ENCODE measurements at regions not wholly inside any gene's neighbourhood (a gene's known extent, or its start where the extent isn't known, plus 50 kb on each side); places are given as distances from the start of the nearest gene placed in this dataset.

GRCh38 chr5:34530637-34531036 lies 125.5 kb upstream of the RAI14 start:
- Histone ChIP-seq H3K4me3 (no peak overlapping the region), H3K9me3 (ENCODE audit: low read depth) (no peaks in the 10 kb centered on the region), H3K36me3 (no peaks in the 10 kb centered on the region), H3K4me1 (ENCODE audit: low read depth) (no peaks in the 10 kb centered on the region), H3K27ac (peak overlapping the region; percentile 16), H3K27me3 (no peaks in the 10 kb centered on the region)
- DNase-seq (ENCODE audit: low read depth in 1 of 2, low spot score in 1 of 2) = peak in 1 of 2 donors; percentile 92
- no peak for TF ChIP-seq CTCF (IDR thresholded peaks at IDR 0.05; ENCODE audit: low read depth, low read length)

- Histone ChIP-seq H3K27ac (no peak overlapping the region), H3K27me3 (no peaks in the 10 kb centered on the region), H3K4me3 (no peak overlapping the region), H3K36me3 (no peaks in the 10 kb centered on the region), H3K4me1 (ENCODE audit: low read depth) (no peaks in the 10 kb centered on the region), H3K9me3 (ENCODE audit: low read depth) (no peaks in the 10 kb centered on the region)
- no peak for TF ChIP-seq CTCF (IDR thresholded peaks at IDR 0.05; ENCODE audit: low read depth, low read length)
- DNase-seq (ENCODE audit: low read depth in 1 of 2, low spot score in 1 of 2) = peak in 1 of 2 donors; percentile 60
Measured at GRCh38 chr5:34531751-34532360, 124.3 kb upstream of the RAI14 start.

DNA sequence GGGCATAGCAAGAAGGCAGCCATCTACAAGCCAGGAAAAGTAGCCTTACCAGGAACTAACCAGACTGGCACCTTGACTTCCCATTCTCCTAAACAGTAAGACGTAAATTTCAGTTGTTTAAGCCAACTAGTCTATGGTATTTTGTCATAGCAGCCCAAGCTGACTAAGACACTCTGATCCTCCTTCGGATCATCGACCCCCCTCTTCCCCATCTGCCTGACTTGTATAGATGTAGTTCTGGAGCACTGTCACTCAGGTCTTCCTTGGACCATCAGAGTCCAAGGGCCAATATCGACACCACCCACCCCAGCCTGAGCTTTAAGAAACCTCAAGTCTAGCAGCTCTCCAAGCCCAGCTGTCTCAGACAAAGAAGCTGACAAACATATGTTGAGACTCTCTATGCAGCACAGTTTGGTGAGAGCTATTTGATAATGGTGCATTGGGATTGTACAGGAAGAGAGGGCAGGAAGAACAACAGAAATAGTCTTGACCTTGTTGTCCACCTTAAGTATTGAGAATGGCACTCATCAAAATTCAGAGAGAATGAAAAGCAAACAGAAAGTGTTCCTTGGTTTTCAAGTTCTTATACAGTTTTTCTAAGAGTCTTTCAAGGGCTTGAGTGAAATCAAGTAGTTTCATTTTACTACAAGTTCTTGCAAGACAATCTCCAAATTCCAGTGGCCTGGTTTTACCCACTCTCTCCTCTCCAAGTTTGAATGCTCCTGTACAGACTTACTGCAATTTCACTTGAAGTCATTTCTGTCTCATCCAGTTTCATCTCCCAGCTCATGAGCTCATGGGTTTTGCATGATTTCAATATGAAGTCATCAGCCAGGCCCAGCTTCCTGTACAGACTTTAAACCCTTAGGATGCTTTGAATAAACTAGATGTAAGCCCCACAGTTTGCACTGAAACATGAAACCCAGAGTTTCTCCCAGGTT lies 122.3 kb upstream of the RAI14 start:
- no peak overlapping the region for H3K4me3 ChIP-seq
- no peaks in the 10 kb centered on the region for H3K36me3 ChIP-seq
- peak in 1 of 2 donors; percentile 72 for DNase-seq (ENCODE audit: low read depth in 1 of 2, low spot score in 1 of 2)
- no peaks in the 10 kb centered on the region for H3K9me3 ChIP-seq (ENCODE audit: low read depth)
- no peaks in the 10 kb centered on the region for H3K27me3 ChIP-seq
- no peak for TF ChIP-seq CTCF (IDR thresholded peaks at IDR 0.05; ENCODE audit: low read depth, low read length)
- H3K27ac ChIP-seq = no peak overlapping the region
- H3K4me1 ChIP-seq (ENCODE audit: low read depth) = no peaks in the 10 kb centered on the region

DNA sequence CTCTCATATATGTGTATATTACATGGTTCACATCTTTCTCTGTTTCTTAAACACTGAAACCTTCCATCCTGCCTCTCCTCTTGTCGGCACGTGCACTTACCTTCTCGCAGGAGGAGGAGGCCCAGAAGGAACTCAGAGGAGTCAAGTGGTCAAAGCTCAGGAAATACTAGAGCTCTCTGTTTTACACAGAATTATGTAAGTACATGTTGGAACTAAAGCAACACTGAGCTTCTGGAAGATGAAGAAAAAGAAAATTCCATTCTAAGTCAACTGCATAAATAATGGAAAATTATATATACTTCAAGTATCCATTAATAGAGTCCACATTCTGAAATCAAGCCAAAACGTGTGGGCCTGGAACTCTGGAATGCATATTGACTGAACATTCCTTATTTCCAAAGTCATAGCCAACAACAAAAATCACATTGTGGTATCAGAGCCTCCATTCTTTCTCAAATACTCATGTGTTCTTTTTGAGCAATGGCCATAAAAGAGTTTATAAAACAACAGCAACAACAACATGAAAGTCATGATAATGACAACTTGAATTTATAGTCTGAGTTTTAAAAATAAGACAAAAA lies 121.5 kb upstream of the RAI14 start:
- no peaks in the 10 kb centered on the region for H3K36me3 ChIP-seq
- no peaks in the 10 kb centered on the region for H3K9me3 ChIP-seq (ENCODE audit: low read depth)
- no peaks in the 10 kb centered on the region for H3K4me1 ChIP-seq (ENCODE audit: low read depth)
- TF ChIP-seq CTCF (IDR thresholded peaks at IDR 0.05; ENCODE audit: low read depth, low read length) = no peak
- no peaks in the 10 kb centered on the region for H3K27me3 ChIP-seq
- peak in 1 of 2 donors; percentile 90 for DNase-seq (ENCODE audit: low read depth in 1 of 2, low spot score in 1 of 2)
- H3K27ac ChIP-seq = no peak overlapping the region
- H3K4me3 ChIP-seq = no peak overlapping the region

- no peaks in the 10 kb centered on the region for H3K36me3 ChIP-seq
- no peaks in the 10 kb centered on the region for H3K27me3 ChIP-seq
- H3K9me3 ChIP-seq (ENCODE audit: low read depth) = no peaks in the 10 kb centered on the region
- no peak overlapping the region for H3K27ac ChIP-seq
- DNase-seq (ENCODE audit: low read depth in 1 of 2, low spot score in 1 of 2) = peak in 1 of 2 donors; percentile 10
- H3K4me3 ChIP-seq = no peak overlapping the region
- no peak for TF ChIP-seq CTCF (IDR thresholded peaks at IDR 0.05; ENCODE audit: low read depth, low read length)
- no peaks in the 10 kb centered on the region for H3K4me1 ChIP-seq (ENCODE audit: low read depth)
Measured at GRCh38 chr5:34535433-34535832, 120.7 kb upstream of the RAI14 start.
